Stimulated activated CD8-positive, alpha-beta memory T cell treated with anti-CD3 and anti-CD28 coated beads, Interleukin-4, amount 100 ng/mL, for 24 hours (primary cell): ENCODE measurements at regions not wholly inside any gene's neighbourhood (a gene's known extent, or its start where the extent isn't known, plus 50 kb on each side); places are given as distances from the start of the nearest gene placed in this dataset.
"Not testable (repeated sequence)": the region's sequence is repeated elsewhere in the genome, so short reads cannot be mapped to it uniquely, and the experiment has no call there.

Experiments
- DNase-seq: peaks from one replicate; pipeline ENCODE4 v3.0.0-alpha.2; 2020; ENCODE audit warnings: low read depth

DNA sequence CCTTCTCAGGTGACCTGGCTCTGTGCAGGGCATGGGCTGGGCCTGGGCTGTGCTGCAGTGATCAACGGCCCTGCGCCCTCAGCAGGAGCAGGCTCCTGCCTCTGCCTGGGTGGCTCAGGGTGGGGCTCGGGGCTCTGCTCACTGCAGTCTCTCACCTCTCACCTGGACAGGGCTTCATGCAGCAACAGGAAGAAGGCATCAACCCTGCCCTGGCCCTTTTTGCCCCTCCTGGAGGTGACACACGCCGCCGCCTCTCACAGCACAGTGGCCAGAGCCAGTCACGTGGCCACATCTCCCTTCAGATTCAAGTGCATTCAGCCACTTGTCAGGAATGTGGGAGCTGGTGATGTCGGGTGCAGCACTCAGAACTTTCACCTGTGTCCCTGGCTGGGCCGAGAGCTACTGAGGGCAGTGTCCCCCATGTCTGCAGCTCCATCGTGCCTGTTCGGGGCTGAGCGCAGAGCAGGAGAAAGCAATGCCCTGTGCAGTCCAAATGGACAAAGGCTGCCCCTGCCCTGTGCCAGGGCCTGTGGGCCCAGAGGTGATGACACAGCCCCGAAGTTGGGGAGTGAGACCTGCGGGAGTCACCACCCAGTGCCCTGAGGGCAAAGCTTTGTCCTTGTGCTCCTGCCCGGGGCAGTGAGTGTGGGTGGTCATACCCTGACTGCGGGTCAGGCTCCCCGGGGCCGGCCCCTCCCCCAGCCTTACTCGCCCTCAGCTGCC lies 314.0 kb downstream of the PTPRU start:
- no peak for DNase-seq

- not testable (repeated sequence) for DNase-seq
These were observed 313.4 kb downstream of the PTPRU start for GRCh38 chr1:29549728-29550118.

DNA sequence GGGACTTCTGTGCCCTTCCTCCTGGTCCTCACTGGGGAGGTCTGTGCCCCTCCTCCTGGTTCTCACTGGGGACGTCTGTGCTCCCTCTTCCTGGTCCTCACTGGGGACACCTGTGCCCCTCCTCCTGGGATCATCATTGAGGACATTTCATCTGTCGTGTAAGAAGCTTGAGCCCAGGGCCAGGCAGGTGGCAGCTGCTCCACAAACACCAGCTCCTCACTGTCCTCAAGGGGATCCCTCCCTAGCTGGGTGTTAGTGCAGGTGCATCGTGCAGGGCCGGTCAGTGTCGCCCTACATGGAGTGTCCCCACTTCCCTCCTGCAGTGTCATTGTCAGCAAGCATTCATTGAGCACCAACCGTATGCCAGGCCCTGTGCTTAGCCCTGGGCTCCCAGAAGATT lies 312.7 kb downstream of the PTPRU start:
- no peak for DNase-seq

DNA sequence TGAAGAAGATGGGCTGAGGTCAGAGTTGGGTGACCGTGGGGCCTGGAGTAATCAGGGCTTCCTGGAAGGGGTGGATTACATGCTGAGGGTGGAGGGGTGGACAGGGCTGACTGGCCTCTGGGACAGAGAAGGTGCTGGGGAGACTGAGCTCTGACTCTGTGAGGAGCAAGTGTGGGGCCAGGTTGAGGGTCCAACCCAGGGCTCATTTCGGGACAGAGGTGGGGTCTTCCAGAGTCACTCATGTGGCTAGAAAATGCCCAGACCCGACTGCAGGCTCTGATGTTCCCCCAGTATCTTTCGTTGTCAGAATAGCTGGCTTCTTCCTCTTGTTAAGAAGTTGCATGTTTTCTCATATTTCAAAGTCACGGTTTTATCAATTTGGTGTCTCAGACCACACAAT lies 311.8 kb downstream of the PTPRU start:
- DNase-seq = no peak

GRCh38 chr1:29547300-29547699 lies 311.0 kb downstream of the PTPRU start:
- no peak for DNase-seq

GRCh38 chr1:29546496-29546895 lies 310.2 kb downstream of the PTPRU start:
- no peak for DNase-seq

DNA sequence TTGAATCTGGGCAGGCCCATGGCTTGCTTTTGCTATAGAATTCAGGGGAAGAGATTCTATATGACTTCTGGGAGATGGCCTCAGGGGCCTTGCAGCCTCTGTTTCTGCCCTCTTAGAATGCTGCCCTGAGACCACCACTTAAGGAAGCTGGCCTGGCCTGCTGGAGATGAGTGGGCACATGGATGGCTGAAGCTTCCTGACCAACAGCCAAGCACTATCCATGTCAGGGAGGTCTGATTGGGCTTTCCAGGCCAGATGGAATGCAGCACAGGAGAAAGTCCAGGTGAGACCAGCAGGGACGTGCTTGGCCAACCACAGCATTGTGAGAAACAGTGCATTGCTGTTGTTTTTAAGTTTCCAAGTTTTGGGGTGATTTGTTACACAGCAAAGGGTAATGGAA lies 308.1 kb downstream of the PTPRU start:
- DNase-seq = no peak

GRCh38 chr1:29543586-29543985 lies 307.3 kb downstream of the PTPRU start:
- no peak for DNase-seq

- DNase-seq = no peak
These were observed 306.2 kb downstream of the PTPRU start for GRCh38 chr1:29542548-29542947.

- DNase-seq = no peak
These were observed 305.3 kb downstream of the PTPRU start for GRCh38 chr1:29541631-29542030.

GRCh38 chr1:29540801-29541357 lies 304.6 kb downstream of the PTPRU start:
- no peak for DNase-seq

- no peak for DNase-seq
These were observed 303.6 kb downstream of the PTPRU start for GRCh38 chr1:29539971-29540370.

DNA sequence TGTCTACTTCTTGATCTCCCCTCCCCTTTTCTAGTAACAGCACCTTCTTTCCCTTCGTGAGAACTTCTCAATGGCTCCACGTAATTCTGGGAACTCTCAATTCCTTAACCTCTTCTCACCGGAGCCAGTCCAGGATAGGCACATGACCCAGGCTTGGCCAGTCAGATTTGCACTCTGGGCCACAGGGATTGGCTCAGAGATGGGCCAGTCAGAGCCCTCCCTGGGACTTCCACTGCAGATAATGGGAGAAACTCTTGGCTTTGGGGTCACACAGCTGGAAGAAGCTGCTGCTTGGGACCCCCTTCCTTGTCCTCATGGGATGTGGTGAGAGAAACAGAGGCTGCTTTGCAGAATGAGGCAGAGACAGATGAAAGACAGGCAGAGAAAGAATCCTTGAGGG lies 302.3 kb downstream of the PTPRU start:
- no peak for DNase-seq

- DNase-seq = no peak
These were observed 296.4 kb downstream of the PTPRU start for GRCh38 chr1:29532751-29533150.

- no peak for DNase-seq
These were observed 296.0 kb downstream of the PTPRU start for GRCh38 chr1:29532285-29532684.

- no peak for DNase-seq
These were observed 295.3 kb downstream of the PTPRU start for GRCh38 chr1:29531596-29531995.

DNA sequence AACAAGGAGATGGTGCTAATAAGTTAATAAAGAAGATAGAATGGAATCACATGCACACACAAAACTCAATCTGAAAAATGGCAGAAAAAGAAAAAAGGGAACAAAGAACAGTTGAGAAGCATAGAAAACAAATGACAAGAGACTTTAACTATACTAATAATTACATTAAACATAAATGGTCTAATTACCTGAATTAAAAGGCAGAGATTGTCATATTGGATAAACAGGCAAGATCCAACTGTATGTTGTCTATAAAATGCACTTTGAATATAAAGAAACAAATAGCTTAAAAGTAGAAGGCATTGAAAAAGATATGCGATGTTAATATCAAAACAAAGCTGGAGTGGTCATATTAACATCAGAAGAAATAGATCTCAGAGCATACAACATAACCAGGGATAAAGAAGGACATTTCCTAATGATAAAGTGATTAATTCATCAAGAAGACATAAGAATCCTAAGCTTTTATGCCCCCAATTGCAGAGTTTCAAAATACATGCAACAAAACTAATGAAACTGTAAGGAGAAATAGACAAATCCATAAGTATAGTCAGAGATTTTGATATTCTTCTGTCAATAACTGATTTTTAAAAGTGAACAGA lies 293.5 kb downstream of the PTPRU start:
- no peak for DNase-seq

- DNase-seq = no peak
These were observed 291.1 kb downstream of the PTPRU start for GRCh38 chr1:29527314-29528004.

- no peak for DNase-seq
These were observed 289.6 kb downstream of the PTPRU start for GRCh38 chr1:29525941-29526340.

DNA sequence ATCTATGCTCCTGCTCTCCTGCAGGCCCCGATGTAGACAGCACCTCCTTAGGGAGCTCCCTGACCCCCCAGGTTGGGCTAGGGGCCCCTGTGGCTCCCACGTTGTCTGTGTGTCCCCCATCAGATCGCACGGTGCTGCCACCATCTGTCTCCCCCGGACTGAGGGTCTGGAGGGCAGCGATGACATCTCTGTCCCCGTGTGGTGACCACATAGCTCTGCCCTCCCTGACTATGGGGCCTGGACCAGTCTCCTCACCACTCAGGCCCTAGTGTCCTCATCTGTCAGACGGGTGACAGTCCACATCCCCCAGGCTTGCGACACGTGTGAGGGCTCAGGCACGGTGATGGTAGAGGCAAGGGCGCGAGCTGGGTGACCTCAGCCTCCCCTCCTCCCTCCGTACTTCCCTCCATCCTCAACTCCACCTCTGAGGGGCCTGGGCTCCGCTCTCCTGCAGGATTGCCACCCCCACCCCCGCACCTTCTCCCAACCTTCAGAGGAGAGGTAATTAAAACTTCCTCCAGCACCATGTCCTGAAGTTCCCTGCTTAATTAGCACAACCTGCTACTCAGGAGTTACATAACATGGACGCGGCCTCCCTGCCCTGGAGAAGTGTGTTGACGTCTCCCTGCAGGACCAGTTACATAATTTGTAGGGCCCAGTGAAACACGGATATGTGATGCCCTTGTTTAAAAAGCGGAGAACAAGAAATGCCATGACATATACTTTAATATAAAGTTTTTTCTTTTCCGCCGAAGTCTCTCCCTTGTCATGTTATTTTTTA lies 288.2 kb downstream of the PTPRU start:
- no peak for DNase-seq

GRCh38 chr1:29523576-29523975 lies 287.3 kb downstream of the PTPRU start:
- DNase-seq = no peak

DNA sequence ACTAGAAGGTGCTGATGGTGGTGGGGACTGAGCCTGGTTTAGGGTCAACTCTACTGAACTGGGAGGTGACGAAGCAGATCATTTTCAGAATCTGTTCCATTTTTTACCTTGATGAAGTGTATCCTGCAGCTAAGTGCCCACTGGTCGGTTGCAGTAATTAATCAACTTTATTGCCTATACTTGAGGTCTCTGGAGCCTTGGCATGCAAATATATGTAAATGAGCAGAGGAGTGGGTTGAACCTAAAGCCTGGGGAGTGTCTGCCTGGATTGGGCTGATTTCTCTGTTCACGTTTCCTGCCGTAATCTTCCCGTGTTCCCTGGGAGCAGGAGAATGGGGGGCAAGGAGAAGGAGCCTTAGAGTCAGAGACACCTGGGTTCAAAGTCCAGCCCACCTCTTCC lies 286.8 kb downstream of the PTPRU start:
- no peak for DNase-seq
